Spleen (tissue), 11 donors: ENCODE measurements at regions not wholly inside any gene's neighbourhood (a gene's known extent, or its start where the extent isn't known, plus 50 kb on each side); places are given as distances from the start of the nearest gene placed in this dataset.

Experiments used
- DNase-seq: peaks from one replicate; pipeline ENCODE4 v3.0.0-alpha.2; 2020
- H3K27ac ChIP-seq, 8 donors: fragments of 200-600 bp; sonication (generic) in 7 of 8; 1 replicate in 4 of 8; 2 replicates in 4 of 8; pipeline versions ENCODE4 v1.5.0 to v1.8.0; 2016 to 2021; ENCODE audit warnings: inconsistent platforms in 4 of 8, mild to moderate bottlenecking in 4 of 8, moderate library complexity in 1 of 8
- H3K27me3 ChIP-seq, 7 donors: fragments of 200-600 bp; sonication (generic) in 6 of 7; replicated peaks in 1 of 7; 1 replicate in 4 of 7; 2 replicates in 3 of 7; pipeline versions ENCODE4 v1.5.0 to v1.8.0; 2016 to 2021; ENCODE audit warnings: inconsistent platforms in 3 of 7, mild to moderate bottlenecking in 1 of 7
- H3K36me3 ChIP-seq, 6 donors: fragments of 200-600 bp; sonication (generic) in 5 of 6; 1 replicate in 4 of 6; 2 replicates in 2 of 6; pipeline versions ENCODE4 v1.5.0 to v1.8.0; 2016 to 2021; ENCODE audit warnings: inconsistent platforms in 2 of 6
- H3K4me1 ChIP-seq, 6 donors: fragments of 200-600 bp; sonication (generic) in 5 of 6; 1 replicate in 3 of 6; 2 replicates in 3 of 6; pipeline versions ENCODE4 v1.5.0 to v1.8.0; 2016 to 2021; ENCODE audit warnings: inconsistent platforms in 3 of 6
- H3K4me3 ChIP-seq, 8 donors: fragments of 200-600 bp; sonication (generic) in 7 of 8; 1 replicate in 4 of 8; 2 replicates in 4 of 8; pipeline versions ENCODE4 v1.5.0 to v1.8.0; 2016 to 2021; ENCODE audit warnings: inconsistent platforms in 4 of 8, mild to moderate bottlenecking in 4 of 8, moderate library complexity in 2 of 8
- H3K9me3 ChIP-seq, 8 donors: fragments of 200-600 bp; sonication (generic) in 7 of 8; 1 replicate in 4 of 8; 2 replicates in 4 of 8; pipeline versions ENCODE4 v1.5.0 to v1.8.0; 2016 to 2021; ENCODE audit warnings: inconsistent platforms in 4 of 8
- CTCF ChIP-seq, 11 experiments: fragments of 200-600 bp in 7 of 11; fragments of 450-650 bp in 4 of 11; sonication (generic) in 4 of 11; IDR thresholded peaks in 8 of 11; conservative IDR thresholded peaks in 3 of 11; 1 replicate in 7 of 11; 2 replicates in 4 of 11; pipeline versions ENCODE4 v1.4.0 to v1.8.0; 2016 to 2021; ENCODE audit warnings: antibody characterized with exemption in 11 of 11, inconsistent platforms in 4 of 11, mild to moderate bottlenecking in 1 of 11
- POLR2A ChIP-seq, 3 donors: fragments of 450-650 bp; IDR thresholded peaks; one replicate each; pipeline ENCODE4 v1.5.1; 2017; ENCODE audit warnings: antibody characterized with exemption in 3 of 3, mild to moderate bottlenecking in 1 of 3
- POLR2AphosphoS5 ChIP-seq, 3 donors: sonication (generic); formaldehyde crosslinking; IDR thresholded peaks; one replicate each; pipeline ENCODE4 v1.5.1; 2017; ENCODE audit warnings: antibody characterized with exemption in 3 of 3
- WGBS, 5 donors: extraction: QIAGEN DNeasy Blood & Tissue Kit in 3 of 5; methylation state at CpG; one replicate each; pipeline versions ENCODE4 v1.1.5 to v1.1.7; 2013 to 2018; 5-methylcytosine and 5-hydroxymethylcytosine counted together
- intact Hi-C: fragments of 100-400 bp; cut with DNase I; formaldehyde crosslinking; loops from one replicate; pipeline ENCODE4 v1.15.0; 2023; ENCODE audit warnings: low total_unique reads
- donor health status: healthy with polysubstance abuse.
- donor health status: DM: no; HTN: no; CAD: no; lungs with moderate emphysema.
- donor health status: DM: no; HTN: no; CAD: no.
- donor health status: Bipolar disorder and iron deficiency.
- donor health status: healthy.
- donor health status: DM: no; HTN: no; CAD: no.
- donor health status: DM: yes; HTN: yes; CAD: no.

GRCh38 chr14:101150039-101150610 lies 246.6 kb upstream of the RTL1 start:
- Histone ChIP-seq H3K36me3 (no peaks in the 10 kb centered on the region), H3K4me1 (no peaks in the 10 kb centered on the region), H3K9me3 (peaks cover 8 to 37% (median 33%) of the 10 kb centered on the region in 8 donors), H3K4me3 (no peak overlapping the region), H3K27me3 (peaks cover 0 to 39% (median 0%) of the 10 kb centered on the region in 7 donors), H3K27ac (no peak overlapping the region)
- TF ChIP-seq POLR2AphosphoS5 (IDR thresholded peaks at IDR 0.05) (no peak), CTCF (IDR thresholded peaks at IDR 0.05 in 8 of 11, conservative IDR thresholded peaks at IDR 0.05 in 3 of 11) (no peak), POLR2A (IDR thresholded peaks at IDR 0.05) (no peak)
- 69 to 78% (median 77%) methylated on average over 1 to 6 of the region's 6 CpGs for WGBS, 5 donors
- intact Hi-C loops: no loop called here
- no peak for DNase-seq

GRCh38 chr14:101151226-101151926 lies 247.9 kb upstream of the RTL1 start:
- no peak for DNase-seq
- Histone ChIP-seq H3K4me3 (no peak overlapping the region), H3K4me1 (no peaks in the 10 kb centered on the region), H3K27me3 (peaks cover 0 to 39% (median 0%) of the 10 kb centered on the region in 7 donors), H3K9me3 (peaks cover 0 to 24% (median 20%) of the 10 kb centered on the region in 8 donors), H3K27ac (no peak overlapping the region), H3K36me3 (no peaks in the 10 kb centered on the region)
- 74 to 90% (median 77%) methylated on average over 27 to 28 of the region's 28 CpGs for WGBS, 5 donors
- intact Hi-C loops: no loop called here
- TF ChIP-seq POLR2AphosphoS5 (IDR thresholded peaks at IDR 0.05): no peak
- TF ChIP-seq POLR2A (IDR thresholded peaks at IDR 0.05): no peak
- TF ChIP-seq CTCF (IDR thresholded peaks at IDR 0.05 in 8 of 11, conservative IDR thresholded peaks at IDR 0.05 in 3 of 11): no peak

GRCh38 chr14:101151927-101152305 lies 248.4 kb upstream of the RTL1 start:
- DNase-seq: no peak
- Histone ChIP-seq H3K27me3 (peaks cover 0 to 39% (median 0%) of the 10 kb centered on the region in 7 donors), H3K4me1 (no peaks in the 10 kb centered on the region), H3K27ac (no peak overlapping the region), H3K4me3 (no peak overlapping the region), H3K9me3 (peaks cover 0 to 19% (median 15%) of the 10 kb centered on the region in 8 donors), H3K36me3 (no peaks in the 10 kb centered on the region)
- 83 to 90% (median 85%) methylated on average over 18 of the region's 18 CpGs for WGBS, 5 donors
- no peak for TF ChIP-seq POLR2A (IDR thresholded peaks at IDR 0.05)
- intact Hi-C loops: no loop called here

GRCh38 chr14:101152855-101153254 lies 249.3 kb upstream of the RTL1 start:
- no peaks in the 10 kb centered on the region for H3K36me3 ChIP-seq
- peaks cover 0 to 39% (median 0%) of the 10 kb centered on the region in 7 donors for H3K27me3 ChIP-seq
- no peak for DNase-seq
- no peaks in the 10 kb centered on the region for H3K4me1 ChIP-seq
- peaks cover 0 to 9% (median 6%) of the 10 kb centered on the region in 8 donors for H3K9me3 ChIP-seq
- no peak overlapping the region for H3K27ac ChIP-seq
- TF ChIP-seq CTCF (IDR thresholded peaks at IDR 0.05 in 8 of 11, conservative IDR thresholded peaks at IDR 0.05 in 3 of 11) (no peak), POLR2AphosphoS5 (IDR thresholded peaks at IDR 0.05) (no peak), POLR2A (IDR thresholded peaks at IDR 0.05) (no peak)
- no peak overlapping the region for H3K4me3 ChIP-seq
- 77 to 84% (median 80%) methylated on average over 8 of the region's 8 CpGs for WGBS, 5 donors
- intact Hi-C loops: no loop called here
